Glomerular endothelial cell (primary cell): ENCODE measurements at regions not wholly inside any gene's neighbourhood (a gene's known extent, or its start where the extent isn't known, plus 50 kb on each side); places are given as distances from the start of the nearest gene placed in this dataset.
"Not testable (repeated sequence)": the region's sequence is repeated elsewhere in the genome, so short reads cannot be mapped to it uniquely, and the experiment has no call there.

Source experiments
- DNase-seq: peaks from one replicate; pipeline ENCODE4 v3.0.0-alpha.2; 2011; ENCODE audit warnings: low read depth, low spot score; ENCODE audit errors: extremely low read depth

DNA sequence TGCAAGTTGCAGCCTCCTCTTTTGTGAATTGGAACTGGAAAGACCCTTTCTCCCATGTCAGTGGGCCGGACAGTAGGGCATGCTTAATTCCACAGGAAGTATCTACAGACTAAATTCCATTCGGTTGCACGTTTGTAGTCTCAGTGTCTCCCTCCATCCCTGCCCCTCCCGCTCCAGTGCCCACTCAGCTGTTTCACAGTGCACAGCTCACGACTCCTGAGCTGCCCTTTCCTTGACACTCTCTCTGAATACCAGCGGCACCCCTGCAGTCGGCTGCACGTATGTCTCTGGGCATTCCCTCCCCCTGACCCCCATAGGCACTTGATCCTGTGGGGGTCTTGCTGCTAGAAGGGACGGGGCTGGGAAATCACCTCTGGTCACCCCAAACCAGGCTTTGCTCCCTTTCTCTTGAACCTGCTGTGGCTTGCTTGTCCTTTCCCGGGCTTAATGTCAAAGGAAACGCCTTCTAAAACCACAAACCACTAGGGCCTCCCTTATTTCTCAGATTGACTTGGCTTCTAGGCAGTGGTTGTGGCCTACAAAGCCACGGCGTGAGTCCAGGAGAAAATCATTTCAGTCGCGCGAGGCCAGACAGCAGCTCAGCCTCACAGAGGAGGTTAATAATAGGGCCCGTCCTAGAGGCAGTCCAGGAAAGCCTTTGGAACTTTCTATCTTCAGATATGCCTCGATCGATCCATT lies 365.3 kb upstream of the PROX1 start:
- no peak for DNase-seq

GRCh38 chr1:213623064-213623581 lies 364.6 kb upstream of the PROX1 start:
- DNase-seq, result no peak

- DNase-seq, result no peak
These were observed 363.9 kb upstream of the PROX1 start for GRCh38 chr1:213623862-213624261.

DNA sequence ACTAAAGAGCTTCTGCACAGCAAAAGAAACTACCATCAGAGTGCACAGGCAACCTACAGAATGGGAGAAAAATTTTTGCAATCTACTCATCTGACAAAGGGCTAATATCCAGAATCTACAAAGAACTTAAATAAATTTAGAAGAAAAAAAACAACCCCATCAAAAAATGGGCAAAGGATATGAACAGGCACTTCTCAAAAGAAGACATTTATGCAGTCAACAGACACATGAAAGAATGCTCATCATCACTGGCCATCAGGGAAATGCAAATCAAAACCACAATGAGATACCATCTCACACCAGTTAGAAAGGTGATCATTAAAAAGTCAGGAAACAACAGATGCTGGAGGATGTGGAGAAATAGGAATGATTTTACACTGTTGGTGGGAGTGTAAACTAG lies 351.0 kb upstream of the PROX1 start:
- DNase-seq, result not testable (repeated sequence)

DNA sequence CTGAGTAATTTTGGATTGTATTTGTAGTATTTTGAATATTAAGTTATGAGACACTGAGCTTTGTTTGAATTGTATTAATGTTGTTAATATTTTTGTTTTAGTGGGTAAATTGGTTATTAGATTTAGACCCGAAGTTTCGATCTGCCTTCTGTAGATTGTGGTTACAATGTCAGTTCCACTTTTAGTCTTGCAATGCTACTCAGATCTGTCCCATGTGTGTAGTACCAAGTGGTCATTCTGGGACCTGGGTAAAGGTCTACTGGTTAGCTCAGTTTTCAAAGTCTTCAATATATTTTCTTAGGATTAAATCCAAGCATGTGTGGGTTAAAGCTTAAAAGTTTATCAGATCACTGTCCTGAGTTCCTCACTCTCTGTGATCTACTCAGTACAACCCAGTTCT lies 346.5 kb upstream of the PROX1 start:
- DNase-seq, result no peak

- no peak for DNase-seq
These were observed 344.4 kb upstream of the PROX1 start for GRCh38 chr1:213643360-213643759.

DNA sequence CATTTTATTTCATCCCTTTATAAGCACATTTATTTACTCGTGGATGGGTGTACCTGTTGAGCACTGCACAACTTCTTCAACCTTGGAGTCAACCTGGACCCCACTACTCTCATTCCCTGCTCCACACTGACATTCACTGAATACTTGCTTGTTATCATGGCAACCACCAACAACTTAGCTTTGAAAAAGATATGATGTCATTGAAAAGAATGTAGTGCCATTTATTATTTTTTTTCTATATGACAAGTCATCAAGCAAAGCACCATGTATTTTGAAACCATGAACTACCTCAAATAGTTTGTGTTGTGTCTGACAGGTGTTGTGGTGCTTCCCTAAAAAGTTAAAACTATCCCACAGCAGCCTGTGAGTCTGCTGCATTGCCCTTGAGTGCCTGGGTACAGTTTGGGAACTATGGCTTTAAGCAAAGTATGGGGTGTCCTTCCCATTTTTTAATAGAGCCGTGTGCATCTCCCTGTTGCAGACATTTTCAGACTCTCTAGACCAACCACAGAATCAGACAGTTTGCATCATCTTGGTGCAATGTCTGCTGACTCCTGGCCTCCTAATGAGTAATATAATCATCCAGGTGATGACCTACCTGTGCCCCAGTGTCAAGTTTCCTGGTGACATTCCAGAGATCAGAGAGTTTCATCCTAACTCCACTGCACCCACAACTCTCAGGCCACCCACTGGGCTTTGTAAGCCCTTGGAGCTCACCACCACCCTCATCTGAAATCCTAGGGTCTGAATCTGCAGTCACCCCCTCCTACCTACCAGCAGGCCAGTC lies 339.7 kb upstream of the PROX1 start:
- no peak for DNase-seq

DNA sequence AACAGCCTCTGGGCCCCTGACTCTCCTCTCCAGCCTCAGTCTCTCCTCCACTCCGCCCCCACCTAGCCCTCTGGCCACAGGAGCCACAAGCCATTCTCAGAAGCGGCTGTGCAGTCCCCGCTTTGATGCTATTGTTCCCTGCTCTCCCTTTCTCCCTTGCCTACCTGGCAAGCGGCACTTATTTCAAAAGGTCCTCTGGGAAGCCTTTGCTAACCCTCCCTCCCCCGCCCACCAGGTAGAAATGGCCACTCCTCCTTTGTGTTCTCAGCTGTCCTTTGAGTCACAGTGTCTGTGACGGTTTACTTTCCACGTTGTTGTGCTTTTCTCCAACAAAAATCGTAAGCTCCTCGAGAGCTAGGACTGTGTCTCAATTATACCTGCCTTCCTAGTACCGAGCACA lies 338.4 kb upstream of the PROX1 start:
- DNase-seq, result no peak

DNA sequence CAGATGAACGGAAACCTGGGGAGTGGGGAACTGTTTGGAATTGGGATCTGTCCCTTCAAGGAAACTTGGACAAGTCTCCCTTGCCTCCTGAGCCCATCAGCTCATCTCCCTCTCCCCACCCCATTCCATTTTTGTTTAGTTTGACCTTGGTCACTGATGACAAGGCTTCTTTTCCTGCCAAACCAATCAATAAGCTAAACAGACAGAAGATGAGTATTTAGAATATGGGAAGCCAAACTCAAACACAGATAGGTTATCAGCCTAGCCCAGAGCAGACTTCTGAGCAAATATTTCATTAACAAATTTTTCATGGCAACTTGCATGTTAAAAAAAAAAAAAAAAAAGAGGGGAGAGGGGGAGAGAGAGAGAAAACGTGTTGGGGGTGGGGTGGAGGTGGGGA lies 337.2 kb upstream of the PROX1 start:
- no peak for DNase-seq

DNA sequence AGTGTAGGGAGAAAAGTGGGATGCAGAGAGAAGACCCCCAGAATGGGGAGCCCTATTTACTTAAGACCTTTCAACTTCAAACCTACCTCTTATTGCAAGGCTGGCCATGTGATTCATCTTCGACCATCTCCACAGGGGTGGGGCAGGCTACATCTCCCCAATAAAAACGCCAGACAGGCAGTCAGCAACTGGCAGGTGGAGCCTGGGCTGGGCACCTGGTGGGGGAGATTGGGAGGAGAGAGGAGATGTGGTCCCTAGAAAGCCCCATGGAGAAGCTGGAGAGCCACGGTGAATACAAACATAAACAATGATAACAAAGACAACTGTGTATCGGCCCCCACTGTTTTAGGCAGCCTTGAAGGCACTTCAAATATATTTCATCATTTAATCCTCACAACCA lies 336.7 kb upstream of the PROX1 start:
- DNase-seq, result no peak

- DNase-seq, result no peak
These were observed 335.7 kb upstream of the PROX1 start for GRCh38 chr1:213652109-213652508.

GRCh38 chr1:213656039-213656438 lies 331.7 kb upstream of the PROX1 start:
- no peak for DNase-seq

GRCh38 chr1:213656503-213656902 lies 331.3 kb upstream of the PROX1 start:
- DNase-seq, result no peak

- DNase-seq, result no peak
These were observed 330.8 kb upstream of the PROX1 start for GRCh38 chr1:213657013-213657412.

GRCh38 chr1:213657879-213658278 lies 329.9 kb upstream of the PROX1 start:
- DNase-seq, result no peak

DNA sequence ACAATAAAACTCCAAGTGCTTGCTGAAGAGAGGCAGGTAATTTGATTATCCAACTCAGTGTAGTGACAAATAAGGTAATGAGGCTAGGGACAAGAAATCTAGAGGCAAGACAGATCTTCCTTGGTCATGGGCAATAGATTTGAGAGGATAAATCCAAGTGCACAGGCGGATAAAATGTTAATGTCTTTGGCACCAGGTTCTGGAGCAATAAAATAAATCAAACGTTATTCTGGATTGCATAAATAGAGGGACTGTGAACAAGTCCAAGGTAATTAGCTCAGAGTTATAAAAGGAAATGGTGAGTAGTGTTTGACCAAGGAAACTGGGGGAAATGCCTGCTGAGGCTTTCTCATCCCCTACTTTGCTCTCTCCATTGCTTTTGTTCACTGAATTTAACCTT lies 329.3 kb upstream of the PROX1 start:
- DNase-seq, result no peak

DNA sequence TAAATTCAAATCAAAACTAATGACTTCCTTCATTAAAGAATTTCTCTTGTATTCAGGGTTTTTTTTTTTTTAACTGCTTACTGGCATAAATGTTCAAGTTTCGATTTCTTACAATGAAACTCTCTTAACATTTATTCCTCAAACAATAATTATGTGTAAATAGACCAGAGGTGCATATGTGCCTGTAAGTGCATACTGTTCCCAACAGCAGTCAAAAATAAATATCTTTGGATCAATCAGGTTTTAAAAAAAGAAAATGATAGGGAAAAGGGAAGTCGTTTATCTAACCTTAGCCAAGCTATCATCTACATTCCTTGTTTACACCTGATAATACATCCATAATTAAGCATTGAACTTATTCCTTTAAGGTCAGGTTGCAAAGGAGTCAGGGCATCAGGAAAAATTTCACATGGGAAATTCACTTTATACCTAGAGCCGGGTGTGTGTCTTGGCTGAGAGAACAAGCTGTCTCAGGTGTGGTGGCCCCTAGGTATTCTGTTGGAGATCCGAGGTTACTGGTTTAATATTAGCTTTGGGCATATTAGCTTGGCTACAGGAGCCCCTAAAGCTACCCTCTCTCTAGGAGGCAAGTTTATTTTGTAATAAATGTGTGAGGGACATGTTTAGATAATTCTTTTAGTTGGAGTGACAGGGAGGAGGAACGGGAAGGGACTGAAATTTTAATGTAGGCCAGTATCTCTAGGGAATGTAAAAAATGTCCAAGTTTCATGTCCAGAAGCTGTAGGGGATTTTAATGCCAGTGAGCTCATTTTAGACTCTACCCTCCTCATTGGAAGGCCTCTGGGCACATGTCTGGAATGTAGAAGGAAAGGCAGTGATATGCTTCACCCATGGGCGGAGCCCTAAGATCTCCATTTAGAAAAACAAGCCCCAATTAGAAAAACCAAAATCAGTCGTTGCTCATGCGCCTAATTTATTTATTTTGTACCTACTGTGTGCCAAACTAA lies 327.9 kb upstream of the PROX1 start:
- DNase-seq, result no peak

- DNase-seq, result no peak
These were observed 326.5 kb upstream of the PROX1 start for GRCh38 chr1:213661302-213661701.

DNA sequence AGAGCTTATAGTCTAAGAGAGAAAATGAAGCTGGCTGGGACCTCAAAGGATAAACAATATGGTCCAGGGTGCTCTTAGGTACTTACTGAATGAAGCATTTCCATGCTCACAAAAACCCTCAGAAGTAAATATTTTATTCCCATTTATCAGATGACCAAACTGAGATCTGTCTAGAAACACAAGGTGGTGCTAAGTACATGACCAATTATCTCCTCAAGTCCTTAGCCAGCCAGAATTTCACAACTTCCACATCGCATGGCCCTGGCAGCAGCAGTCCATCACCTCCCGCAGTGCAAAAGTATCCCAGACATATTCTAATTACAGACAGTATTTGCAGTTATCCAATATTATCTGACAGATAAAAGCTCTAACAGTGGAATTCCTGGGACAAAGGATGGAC lies 321.7 kb upstream of the PROX1 start:
- no peak for DNase-seq

DNA sequence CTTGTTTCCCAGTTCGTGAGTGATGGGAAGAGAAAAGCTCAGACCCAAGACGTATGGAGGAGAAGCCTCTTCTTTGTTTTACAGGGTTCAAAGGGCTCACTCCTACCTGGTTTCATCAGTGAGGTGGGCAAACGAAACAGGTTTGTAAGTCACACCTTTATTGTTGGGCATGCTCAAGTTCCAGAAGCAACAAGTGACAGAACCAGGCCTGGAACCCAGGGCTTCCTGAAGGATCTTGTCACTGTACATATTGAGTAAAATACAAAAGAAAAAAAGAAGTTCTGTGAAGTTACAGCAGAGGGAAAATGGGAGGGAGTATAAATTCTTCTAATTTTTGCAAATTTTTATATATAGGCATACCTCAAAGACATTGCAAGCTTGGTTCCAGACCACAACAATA lies 320.9 kb upstream of the PROX1 start:
- no peak for DNase-seq

- DNase-seq, result no peak
These were observed 318.3 kb upstream of the PROX1 start for GRCh38 chr1:213669512-213669911.
